GM12878 (cell line): ENCODE measurements at regions not wholly inside any gene's neighbourhood (a gene's known extent, or its start where the extent isn't known, plus 50 kb on each side); places are given as distances from the start of the nearest gene placed in this dataset.

ENCODE experiments used
- ATAC-seq: fragments of 200-7000 bp; cut with Tn5 transposase; 3 replicates; pipeline ENCODE4 v1.9.1; 2020; ENCODE audit warnings: mild to moderate bottlenecking, moderate library complexity
- BruUV-seq: library from RNA; stranded (reverse); fragments of 400-500 nt; replicated peaks from 2 replicates; lab custom pipeline; 2021; lab: Mats Ljungman, UMichigan
- CTCF ChIA-PET: fragments of 300-600 bp; sonication (Branson Sonifier 250); formaldehyde crosslinking; extraction: SDS; loops from one replicate; lab custom pipeline; 2021; ENCODE audit warnings: inconsistent platforms; lab: Yijun Ruan, JAX
- POLR2A ChIA-PET: fragments of 350-600 bp; formaldehyde crosslinking; extraction: SDS; loops from one replicate; lab custom pipeline; 2021; ENCODE audit warnings: inconsistent platforms; lab: Charles Lee
- RAD21 ChIA-PET: fragments of 300-600 bp; sonication (Branson Sonifier 250); formaldehyde crosslinking; loops from one replicate; lab custom pipeline; 2023; ENCODE audit warnings: antibody characterized with exemption; ENCODE audit not compliant: unreplicated experiment; lab: Charles Lee
- SMC1A ChIA-PET: fragments of 300-600 bp; sonication (Branson Sonifier 250); formaldehyde crosslinking; loops from one replicate; lab custom pipeline; 2023; ENCODE audit not compliant: unreplicated experiment, uncharacterized antibody; lab: Charles Lee
- DNase-seq: peaks from one replicate; pipeline ENCODE4 v3.0.0-alpha.2; 2011; ENCODE audit warnings: low read depth, low spot score
- FAIRE-seq: peaks from 3 replicates; lab custom pipeline; 2011; peaks lifted over from hg19 to GRCh38; lab: Jason Lieb, UNC
- H2AFZ ChIP-seq: 2 replicates; pipeline ENCODE4 v1.6.0; 2011; ENCODE audit warnings: low read depth, low read length, control low read depth; ENCODE audit not compliant: control insufficient read depth
- H3K27ac ChIP-seq: 2 replicates; pipeline ENCODE4 v1.5.1; 2011; ENCODE audit warnings: control low read depth; ENCODE audit not compliant: control insufficient read depth, insufficient read depth
- H3K27me3 ChIP-seq, 2 experiments: replicated peaks in 1 of 2; 2 replicates each; pipeline versions ENCODE4 v1.6.0 to v1.6.1; 2011; ENCODE audit warnings: low read length in 1 of 2; ENCODE audit not compliant: control insufficient read depth in 2 of 2, insufficient read depth in 2 of 2
- H3K36me3 ChIP-seq, 2 experiments: 2 replicates each; pipeline ENCODE4 v1.5.1; 2011; ENCODE audit warnings: low read length in 1 of 2; ENCODE audit not compliant: control insufficient read depth in 2 of 2, insufficient read depth in 2 of 2
- H3K4me1 ChIP-seq: 2 replicates; pipeline ENCODE4 v1.6.1; 2011; ENCODE audit warnings: mild to moderate bottlenecking, low read length, moderate library complexity, mixed read lengths; ENCODE audit not compliant: control insufficient read depth, insufficient read depth
- H3K4me2 ChIP-seq: 2 replicates; pipeline ENCODE4 v1.6.0; 2011; ENCODE audit warnings: control low read depth; ENCODE audit not compliant: control insufficient read depth, insufficient read depth
- H3K4me3 ChIP-seq: fragments of 200-600 bp; sonication (generic); 2 replicates; pipeline ENCODE4 v1.5.1; 2016
- H3K79me2 ChIP-seq: 2 replicates; pipeline ENCODE4 v1.6.0; 2011; ENCODE audit warnings: low read length; ENCODE audit not compliant: control insufficient read depth, insufficient read depth
- H3K9ac ChIP-seq: 2 replicates; pipeline ENCODE4 v1.8.0; 2011; ENCODE audit warnings: low read length, control low read depth, mixed read lengths; ENCODE audit not compliant: control insufficient read depth, insufficient read depth
- H3K9me3 ChIP-seq: replicated peaks from 3 replicates; pipeline ENCODE4 v1.5.1; 2011; ENCODE audit warnings: mild to moderate bottlenecking, low read length; ENCODE audit not compliant: control insufficient read depth, insufficient read depth
- H4K20me1 ChIP-seq: 2 replicates; pipeline ENCODE4 v1.6.0; 2011; ENCODE audit not compliant: control insufficient read depth, insufficient read depth
- ASH2L ChIP-seq: fragments of 300-600, 200-600 bp; sonication (generic); IDR thresholded peaks from 2 replicates; pipeline ENCODE4 v1.6.1; 2017; ENCODE audit warnings: low read depth, mild to moderate bottlenecking, borderline replicate concordance
- GATAD2B ChIP-seq: fragments of 450-650 bp; conservative IDR thresholded peaks from 2 replicates; pipeline ENCODE4 v1.6.1; 2017; ENCODE audit warnings: low read depth, mild to moderate bottlenecking, moderate library complexity
- HDGF ChIP-seq: fragments of 450-650 bp; IDR thresholded peaks from 2 replicates; pipeline ENCODE4 v1.6.1; 2016; ENCODE audit warnings: antibody characterized with exemption
- WGBS: methylation state at CpG from one replicate; pipeline ENCODE4 v1.1.6; 2016; ENCODE audit warnings: low lambda C conversion rate; ENCODE audit not compliant: insufficient replicate concordance, insufficient coverage; ENCODE audit errors: missing lambda C conversion rate; 5-methylcytosine and 5-hydroxymethylcytosine counted together
- in situ Hi-C: fragments of 300-500 bp; cut with MboI; formaldehyde crosslinking; loops from 9 replicates; pipeline ENCODE4 v1.14.3; 2018; ENCODE audit warnings: mixed read lengths
- intact Hi-C: fragments of 100-400 bp; cut with micrococcal nuclease; formaldehyde crosslinking; loops from one replicate; pipeline ENCODE4 v1.14.2; 2022; ENCODE audit not compliant: unreplicated experiment
- TF ChIP-seq, protein P1 (sequence below): fragments of 450-650 bp; IDR thresholded peaks from 2 replicates; pipeline ENCODE4 v1.6.1; 2018; ENCODE audit warnings: borderline replicate concordance, mild to moderate bottlenecking; ENCODE audit not compliant: partially characterized antibody
- TF ChIP-seq, protein P2 (sequence below): IDR thresholded peaks from 2 replicates; pipeline ENCODE4 v1.6.1; 2012; ENCODE audit warnings: low read length, inconsistent platforms

DNA sequence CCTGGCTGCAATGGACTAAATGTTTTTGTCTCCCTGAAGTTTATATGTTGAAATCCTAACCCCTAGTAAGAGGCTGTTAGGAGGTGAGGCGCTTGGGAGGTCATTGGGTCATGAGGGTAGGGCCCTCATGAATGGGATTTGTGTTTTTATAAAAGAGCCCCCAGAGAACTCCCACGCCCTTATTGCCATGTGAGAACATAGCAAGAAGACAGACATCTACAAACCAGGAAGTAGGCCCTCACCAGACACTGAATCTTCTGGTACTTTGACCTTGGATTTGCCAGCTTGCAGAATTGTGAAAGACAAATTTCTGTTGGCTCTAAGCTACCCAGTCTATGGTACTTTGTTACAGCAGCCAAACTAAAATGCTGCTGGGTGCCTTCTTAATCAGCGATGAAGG is 96.1 kb upstream of the SPATA13 start (continued):
- TF ChIP-seq, protein P1, sequence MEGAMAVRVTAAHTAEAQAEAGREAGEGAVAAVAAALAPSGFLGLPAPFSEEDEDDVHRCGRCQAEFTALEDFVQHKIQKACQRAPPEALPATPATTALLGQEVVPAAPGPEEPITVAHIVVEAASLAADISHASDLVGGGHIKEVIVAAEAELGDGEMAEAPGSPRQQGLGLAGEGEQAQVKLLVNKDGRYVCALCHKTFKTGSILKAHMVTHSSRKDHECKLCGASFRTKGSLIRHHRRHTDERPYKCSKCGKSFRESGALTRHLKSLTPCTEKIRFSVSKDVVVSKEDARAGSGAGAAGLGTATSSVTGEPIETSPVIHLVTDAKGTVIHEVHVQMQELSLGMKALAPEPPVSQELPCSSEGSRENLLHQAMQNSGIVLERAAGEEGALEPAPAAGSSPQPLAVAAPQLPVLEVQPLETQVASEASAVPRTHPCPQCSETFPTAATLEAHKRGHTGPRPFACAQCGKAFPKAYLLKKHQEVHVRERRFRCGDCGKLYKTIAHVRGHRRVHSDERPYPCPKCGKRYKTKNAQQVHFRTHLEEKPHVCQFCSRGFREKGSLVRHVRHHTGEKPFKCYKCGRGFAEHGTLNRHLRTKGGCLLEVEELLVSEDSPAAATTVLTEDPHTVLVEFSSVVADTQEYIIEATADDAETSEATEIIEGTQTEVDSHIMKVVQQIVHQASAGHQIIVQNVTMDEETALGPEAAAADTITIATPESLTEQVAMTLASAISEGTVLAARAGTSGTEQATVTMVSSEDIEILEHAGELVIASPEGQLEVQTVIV, result no peak
- TF ChIP-seq GATAD2B (no peak), ASH2L (no peak), HDGF (no peak)

DNA sequence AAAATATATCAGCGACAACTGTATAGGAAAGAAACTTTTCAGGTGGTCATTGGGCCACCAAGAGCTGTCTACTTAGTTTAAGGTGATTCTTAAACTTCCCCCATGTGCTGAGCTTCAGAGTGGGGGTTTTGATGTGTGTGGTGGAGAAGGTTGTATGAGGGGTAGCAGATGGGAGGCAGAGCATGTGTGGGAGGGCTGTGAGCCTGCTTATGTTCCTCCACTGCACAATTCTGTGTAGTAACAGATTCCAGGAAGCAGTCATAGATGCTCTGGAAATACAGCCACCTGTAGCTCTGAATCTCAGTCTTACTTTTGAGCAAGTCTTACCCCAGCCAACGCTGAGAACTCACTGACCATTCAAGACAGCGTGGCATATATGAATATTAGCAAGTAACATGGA is 95.3 kb upstream of the SPATA13 start:
- H3K4me2 ChIP-seq, result no peak overlapping the region
- FAIRE-seq (no peak), ATAC-seq (no peak), DNase-seq (no peak)
- CTCF ChIA-PET, result interaction anchor here (1.1 kb wide), 2 partner anchors 115 to 164 kb away, joined by 3 read pairs; no protein-coding TSS in a partner anchor
- no peak overlapping the region for H3K4me3 ChIP-seq
- SMC1A ChIA-PET, result no interaction called here
- H4K20me1 ChIP-seq, result no peaks in the 10 kb centered on the region
- peaks cover 0 to 6% of the 10 kb centered on the region in 2 experiments; a peak in 2 of 4 replicates for H3K27me3 ChIP-seq
- WGBS, result 11% methylated on average over 3 of the region's 3 CpGs
- no peak overlapping the region for H3K27ac ChIP-seq
- RAD21 ChIA-PET, result interaction anchor here (1.5 kb wide), 1 partner anchor 12 kb away, joined by 4 read pairs; no protein-coding TSS in a partner anchor
- POLR2A ChIA-PET, result no interaction called here
- H3K79me2 ChIP-seq, result no peaks in the 10 kb centered on the region
- H3K9ac ChIP-seq, result no peak overlapping the region
- H3K36me3 ChIP-seq, result no peaks in the 10 kb centered on the region
- in situ Hi-C loops (no loop called here), intact Hi-C loops (no loop called here)
- BruUV-seq, result no TSS peak
- H2AFZ ChIP-seq, result no peak overlapping the region
- H3K9me3 ChIP-seq, result no peaks in the 10 kb centered on the region; the same call in 1 of the 3 replicates
- TF ChIP-seq, protein P2, sequence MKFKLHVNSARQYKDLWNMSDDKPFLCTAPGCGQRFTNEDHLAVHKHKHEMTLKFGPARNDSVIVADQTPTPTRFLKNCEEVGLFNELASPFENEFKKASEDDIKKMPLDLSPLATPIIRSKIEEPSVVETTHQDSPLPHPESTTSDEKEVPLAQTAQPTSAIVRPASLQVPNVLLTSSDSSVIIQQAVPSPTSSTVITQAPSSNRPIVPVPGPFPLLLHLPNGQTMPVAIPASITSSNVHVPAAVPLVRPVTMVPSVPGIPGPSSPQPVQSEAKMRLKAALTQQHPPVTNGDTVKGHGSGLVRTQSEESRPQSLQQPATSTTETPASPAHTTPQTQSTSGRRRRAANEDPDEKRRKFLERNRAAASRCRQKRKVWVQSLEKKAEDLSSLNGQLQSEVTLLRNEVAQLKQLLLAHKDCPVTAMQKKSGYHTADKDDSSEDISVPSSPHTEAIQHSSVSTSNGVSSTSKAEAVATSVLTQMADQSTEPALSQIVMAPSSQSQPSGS, result no peak
- H3K4me1 ChIP-seq, result no peaks in the 10 kb centered on the region
